GM18505 (cell line): ENCODE measurements at regions not wholly inside any gene's neighbourhood (a gene's known extent, or its start where the extent isn't known, plus 50 kb on each side); places are given as distances from the start of the nearest gene placed in this dataset.

Experiments
- ATAC-seq: cut with Tn5 transposase; IDR thresholded peaks from one replicate; pipeline ENCODE4 v1.9.1; 2021; ENCODE audit not compliant: unreplicated experiment
- POLR2A ChIP-seq: IDR thresholded peaks from 4 replicates; pipeline ENCODE4 v1.6.1; 2011; ENCODE audit warnings: borderline replicate concordance; ENCODE audit not compliant: insufficient read depth, insufficient read length; ENCODE audit errors: extremely low read depth

DNA sequence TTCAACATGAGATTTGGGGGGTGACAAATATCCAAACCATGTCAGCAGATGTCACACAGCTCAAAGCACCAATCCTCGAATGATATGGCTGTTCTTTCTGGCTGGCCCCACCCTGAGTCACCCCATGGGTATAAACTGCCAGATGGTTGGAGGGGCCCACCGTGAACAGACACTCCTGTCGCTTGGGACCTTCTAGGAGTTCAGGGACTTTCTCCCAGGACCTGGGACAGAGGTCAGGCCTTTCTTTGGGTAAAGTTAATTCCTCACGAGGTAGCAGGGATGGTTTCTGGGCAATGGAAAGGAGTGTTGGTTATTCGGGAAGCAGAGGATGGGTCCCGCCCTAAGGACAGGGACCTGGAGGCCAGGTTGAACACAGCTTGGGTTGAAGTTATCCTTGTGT, 262.0 kb downstream of the ACTR3B start:
- no peak for ATAC-seq

DNA sequence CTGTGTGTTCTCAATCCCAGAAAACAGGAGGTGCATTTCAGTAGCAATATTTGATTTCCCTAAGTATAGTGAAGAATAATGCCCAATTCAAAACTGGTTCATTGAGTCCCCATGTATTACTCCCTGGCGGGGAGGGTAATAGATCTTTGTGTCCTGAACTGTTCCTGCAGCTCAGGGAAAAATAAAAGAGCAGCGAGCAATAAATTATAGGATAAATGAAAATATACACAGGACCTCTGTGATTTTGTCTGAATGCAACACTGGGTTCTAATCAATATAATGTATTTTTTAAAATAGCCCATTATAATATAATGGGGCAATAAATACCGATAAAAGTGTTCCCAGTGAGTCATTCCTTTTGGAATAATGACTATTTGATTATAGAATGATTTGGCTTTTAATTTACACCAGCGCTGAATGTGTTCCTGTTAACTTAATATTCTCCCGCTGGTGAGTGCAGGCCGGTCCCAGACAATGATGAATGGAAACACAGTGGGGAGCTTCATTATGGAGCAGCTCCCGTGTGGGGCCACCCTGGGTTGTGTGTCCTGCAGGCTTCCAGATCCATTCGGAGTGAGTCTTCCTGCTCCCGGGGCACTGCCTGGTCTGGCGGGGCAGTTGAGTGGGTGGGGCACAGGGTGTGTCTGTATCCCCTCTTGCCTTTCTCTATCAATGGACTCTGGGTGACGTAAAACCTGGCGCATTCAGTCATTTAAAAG, 263.1 kb downstream of the ACTR3B start:
- no peak for ATAC-seq

More for the DNA sequence above, 262.0 kb downstream of the ACTR3B start:
- no peak for TF ChIP-seq POLR2A

DNA sequence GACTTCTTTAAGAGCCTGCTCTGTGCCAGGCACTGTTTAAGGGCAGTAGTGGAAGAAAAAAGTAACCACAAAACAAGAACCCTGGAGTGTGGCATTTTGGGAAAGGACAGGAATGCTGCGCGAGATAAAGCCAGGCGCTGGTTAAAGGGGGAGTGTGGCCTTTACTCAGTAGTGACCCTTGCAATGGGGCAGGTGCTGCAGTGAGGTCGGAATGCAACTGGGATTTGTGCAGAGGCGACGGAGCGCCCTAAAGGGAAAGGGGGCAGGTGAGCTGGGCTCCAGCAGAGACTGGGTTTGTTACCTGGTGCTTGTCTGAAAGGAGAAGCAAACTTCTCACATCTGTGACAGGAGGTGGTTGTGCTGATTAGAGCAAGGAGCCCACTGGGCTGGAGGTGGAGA, 263.6 kb downstream of the ACTR3B start:
- no peak for ATAC-seq
- no peak for TF ChIP-seq POLR2A

More for the DNA sequence above, 263.1 kb downstream of the ACTR3B start:
- TF ChIP-seq POLR2A, result no peak

DNA sequence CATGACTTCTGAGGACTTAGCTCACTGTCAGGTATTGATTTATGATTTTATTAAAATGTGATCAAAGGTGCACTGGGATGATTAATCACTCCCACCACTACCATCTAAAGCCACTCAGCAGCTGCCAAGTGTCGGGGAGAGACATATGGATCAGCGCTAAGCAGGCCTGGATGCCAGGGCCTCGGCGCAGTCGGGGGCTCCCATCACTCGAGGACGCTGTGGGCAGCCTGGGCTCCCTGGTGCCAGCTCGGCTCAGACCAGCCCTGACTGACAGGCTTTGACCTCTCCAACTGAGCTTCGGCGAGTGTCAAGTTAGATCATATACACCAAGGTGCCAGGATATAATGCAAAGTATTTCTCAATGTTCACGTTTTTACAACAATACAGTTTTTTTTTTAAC, 267.7 kb downstream of the ACTR3B start:
- ATAC-seq, result no peak
- no peak for TF ChIP-seq POLR2A

DNA sequence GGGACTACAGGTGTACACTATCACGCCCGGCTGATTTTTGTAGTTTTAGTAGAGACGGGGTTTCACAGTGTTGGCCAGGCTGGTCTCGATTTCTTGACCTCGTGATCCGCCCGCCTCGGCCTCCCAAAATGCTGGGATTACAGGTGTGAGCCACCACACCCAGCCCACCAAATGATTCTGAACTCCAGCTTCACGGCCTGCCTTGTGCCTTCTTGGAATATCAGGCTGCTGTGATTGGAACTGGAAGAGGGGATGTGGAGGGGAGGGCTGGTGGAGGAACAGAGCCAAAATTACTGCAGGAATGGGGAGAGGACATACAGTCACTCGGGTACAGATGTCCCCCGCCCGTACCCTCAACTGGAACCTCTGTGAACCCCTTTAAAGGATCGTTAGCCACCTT, 268.4 kb downstream of the ACTR3B start:
- ATAC-seq, result no peak

DNA sequence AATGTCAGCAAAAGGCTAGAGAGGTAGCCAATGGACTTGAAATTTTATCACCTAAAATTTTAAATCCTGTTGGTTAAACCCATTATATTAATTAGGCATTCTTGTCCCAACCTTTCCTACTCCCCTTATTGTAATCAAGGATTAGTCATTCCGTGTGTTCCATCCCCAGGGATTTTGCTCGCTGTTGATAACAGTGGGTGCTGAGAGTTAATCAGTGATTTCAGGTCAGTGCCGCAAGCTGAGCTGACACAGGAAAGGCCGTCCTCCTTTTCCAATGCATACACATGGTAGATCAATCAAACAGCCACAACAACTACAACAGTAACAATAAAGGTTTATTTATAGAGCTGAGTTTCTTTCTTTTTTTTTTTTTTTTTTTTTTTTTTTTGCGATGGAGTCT, 271.4 kb downstream of the ACTR3B start:
- no peak for ATAC-seq
- no peak for TF ChIP-seq POLR2A

More for the DNA sequence above, 268.4 kb downstream of the ACTR3B start:
- TF ChIP-seq POLR2A, result no peak

DNA sequence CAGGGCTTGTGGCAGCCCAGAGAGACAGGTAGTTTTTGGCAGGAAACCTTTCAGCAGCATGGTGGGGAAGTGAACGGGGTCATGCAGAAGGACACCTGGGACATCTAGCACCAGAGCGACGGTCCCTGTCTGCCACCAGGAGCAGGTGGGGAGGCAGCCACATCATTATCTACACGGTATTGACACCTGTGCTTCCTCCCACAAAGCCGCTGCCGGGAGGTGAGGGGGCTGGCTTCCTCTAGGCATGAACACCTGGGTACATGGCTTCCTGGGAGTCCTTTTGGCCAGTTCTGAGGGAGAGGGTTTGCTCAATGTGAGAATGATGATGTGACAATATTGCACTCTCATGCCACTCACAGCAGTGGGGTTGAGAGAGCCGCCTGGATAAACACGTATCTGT, 275.2 kb downstream of the ACTR3B start:
- no peak for TF ChIP-seq POLR2A
- ATAC-seq, result no peak

DNA sequence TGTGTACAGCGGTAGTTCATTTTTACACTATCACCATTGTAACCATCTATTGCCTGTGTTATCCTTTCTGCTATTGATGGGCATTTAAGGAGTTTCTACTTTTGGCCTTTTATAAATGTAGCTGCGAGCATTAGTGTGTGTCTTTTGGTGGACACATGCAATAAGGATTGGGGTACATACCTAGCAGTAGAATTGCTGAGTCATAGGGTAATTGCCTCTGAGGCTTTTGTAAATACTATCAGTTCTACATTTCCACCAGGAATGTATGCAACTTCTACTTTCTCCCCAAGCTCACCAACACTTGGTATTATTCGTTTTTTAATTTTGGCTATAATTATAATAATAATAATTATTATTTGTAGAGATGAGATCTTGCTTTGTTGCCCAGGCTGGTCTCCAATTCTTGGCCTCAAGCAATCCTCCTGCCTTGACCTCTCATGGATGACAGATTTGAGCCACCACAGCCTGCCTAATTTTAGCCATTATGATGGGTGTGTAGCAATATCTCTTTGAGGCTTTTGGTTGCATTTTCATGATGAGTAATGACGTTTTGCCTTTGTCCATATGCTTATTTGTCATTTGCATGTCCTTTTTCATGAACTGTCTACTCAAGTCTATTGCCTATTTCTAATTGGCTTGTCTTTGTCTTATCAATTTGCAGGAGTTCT, 277.0 kb downstream of the ACTR3B start:
- TF ChIP-seq POLR2A, result no peak
- ATAC-seq, result no peak

DNA sequence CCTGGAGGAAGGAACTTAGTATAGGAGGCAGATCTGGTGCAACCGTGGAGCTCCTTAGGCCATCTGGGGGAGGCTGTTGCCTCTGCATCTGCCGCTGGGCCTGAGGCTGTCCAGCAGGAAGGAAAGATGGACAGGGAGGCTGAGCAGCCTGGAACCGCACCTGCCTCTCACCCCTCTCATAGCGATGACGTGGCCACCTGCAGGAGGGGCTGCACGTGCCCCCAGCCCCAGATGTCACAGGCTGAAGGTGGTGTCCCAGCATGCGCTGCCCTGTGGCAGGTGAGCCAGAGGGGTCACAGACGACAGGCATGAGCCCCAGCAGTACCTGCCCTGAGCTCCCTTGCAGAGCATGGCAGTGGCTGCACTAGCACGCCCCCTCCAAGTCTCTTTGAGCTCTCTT, 283.9 kb downstream of the ACTR3B start:
- TF ChIP-seq POLR2A, result no peak
- ATAC-seq, result no peak

DNA sequence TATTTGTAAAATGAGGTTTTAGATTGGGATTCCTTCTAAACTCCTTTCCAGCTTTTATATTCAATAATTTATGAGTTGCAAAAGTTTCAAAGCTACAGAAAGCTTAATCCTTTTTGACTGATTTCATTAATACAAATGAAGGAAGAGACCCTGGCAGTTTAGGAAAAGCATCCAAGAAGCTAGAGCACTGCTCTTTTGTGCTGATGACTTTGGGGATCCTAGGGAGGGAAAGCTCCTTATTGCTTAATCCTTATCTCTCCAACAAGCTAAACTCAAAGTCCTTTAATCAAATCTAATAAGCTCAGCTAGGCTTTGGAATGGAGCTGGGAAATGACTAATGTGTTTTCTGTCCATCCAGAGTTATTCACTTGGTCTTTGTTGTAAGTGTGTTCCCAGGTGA, 285.4 kb downstream of the ACTR3B start:
- ATAC-seq, result no peak
- no peak for TF ChIP-seq POLR2A

DNA sequence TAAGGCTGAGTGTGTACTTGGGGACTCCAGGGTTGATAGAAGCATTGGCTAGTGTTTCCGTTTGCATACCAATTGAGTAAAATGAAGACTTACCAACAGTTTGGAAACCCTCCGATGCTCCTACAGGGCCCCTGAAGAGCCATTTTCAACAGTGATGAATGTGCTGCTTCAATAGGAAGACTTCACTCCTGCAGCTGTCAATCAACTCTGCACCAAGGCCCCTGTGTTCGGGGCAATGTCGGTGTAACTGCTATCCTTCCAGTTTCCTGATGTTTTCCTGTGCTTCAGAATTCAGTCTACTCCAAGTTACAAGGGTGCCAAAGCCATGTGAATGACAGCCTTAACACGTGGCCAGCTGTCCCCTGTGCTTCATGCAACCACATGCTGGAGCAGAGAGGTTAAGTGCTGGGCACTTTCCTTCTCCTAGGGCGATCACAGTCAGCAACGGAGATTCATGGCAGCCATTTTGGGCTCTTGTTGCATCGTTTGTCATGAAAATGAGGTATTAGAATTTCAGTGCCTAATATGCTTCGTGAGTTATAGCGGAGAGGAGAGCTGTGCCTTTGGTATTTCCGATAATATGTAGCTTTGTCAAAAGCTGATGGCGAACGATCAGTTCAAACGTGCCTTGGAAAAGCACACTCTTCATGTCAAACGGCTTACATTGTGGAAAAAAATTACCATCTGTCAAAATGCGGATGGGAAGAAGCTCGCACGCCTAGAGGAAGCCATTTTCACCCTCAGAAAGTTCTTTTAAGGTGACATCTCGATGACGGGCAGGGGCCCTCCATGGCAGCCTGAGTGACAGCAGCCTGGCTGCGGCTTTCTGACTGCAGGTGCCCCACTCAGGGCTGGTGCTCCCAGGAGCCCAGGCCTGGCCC, 287.8 kb downstream of the ACTR3B start:
- no peak for TF ChIP-seq POLR2A
- no peak for ATAC-seq

DNA sequence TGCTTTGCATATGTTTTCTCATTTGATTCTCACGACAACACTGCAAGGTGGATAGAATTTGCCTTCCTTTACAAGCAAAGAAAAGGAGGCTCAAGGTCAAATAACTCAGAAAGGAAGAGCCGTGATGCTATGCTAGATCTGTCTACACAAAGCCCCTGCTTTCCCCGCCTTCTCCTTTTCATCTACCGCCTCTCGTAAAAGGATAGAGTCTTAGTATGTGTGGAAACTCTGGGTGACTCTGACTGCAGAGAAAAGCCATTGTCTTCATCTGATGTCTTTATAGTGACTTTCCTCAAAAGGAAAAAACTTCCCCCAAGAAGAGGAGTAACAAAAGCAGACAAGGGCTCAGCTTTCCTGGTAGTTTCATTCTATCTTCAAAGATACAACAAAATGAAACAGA, 292.7 kb downstream of the ACTR3B start:
- no peak for ATAC-seq
- no peak for TF ChIP-seq POLR2A

DNA sequence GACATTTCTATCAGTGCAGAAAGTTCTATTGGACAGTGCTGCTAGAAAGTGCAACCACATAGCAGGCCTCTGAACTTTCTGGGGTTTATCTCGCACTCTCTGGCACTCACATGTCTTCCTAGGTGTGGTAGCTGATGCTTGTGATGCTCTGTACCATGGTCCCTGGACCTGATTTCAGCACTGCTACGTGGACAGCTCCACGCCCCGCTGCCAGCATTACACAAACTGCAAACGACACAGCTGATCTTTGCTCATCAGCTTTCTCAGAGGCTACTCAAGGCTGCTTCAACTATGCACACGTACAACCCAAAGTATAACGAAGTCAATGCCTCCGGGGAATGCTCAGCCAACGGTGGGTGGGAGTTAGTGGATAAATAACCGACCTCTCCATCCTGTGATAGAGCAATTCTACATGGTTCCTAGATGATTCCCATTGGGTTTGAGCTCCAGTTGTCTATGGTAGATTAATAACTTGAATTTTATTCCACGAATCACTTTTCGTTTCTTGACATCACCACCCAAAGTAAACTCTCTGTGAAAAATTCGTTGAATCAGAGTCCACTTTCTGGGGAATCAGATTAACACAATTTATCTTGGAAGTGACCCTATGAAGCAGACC, 302.5 kb downstream of the ACTR3B start:
- ATAC-seq, result no peak
- TF ChIP-seq POLR2A, result no peak
